Adrenal gland (tissue), 5 donors: ENCODE measurements at regions not wholly inside any gene's neighbourhood (a gene's known extent, or its start where the extent isn't known, plus 50 kb on each side); places are given as distances from the start of the nearest gene placed in this dataset.

Experiments
- POLR2A ChIP-seq, 2 donors: fragments of 450-650 bp; IDR thresholded peaks; one replicate each; pipeline ENCODE4 v1.6.1; 2017; ENCODE audit warnings: antibody characterized with exemption in 2 of 2, mild to moderate bottlenecking in 2 of 2, moderate library complexity in 1 of 2
- TF ChIP-seq, protein P1 (sequence below), 6 experiments: fragments of 450-650 bp in 4 of 6; fragments of 200-600 bp in 2 of 6; sonication (generic) in 1 of 6; IDR thresholded peaks; 1 replicate in 5 of 6; 2 replicates in 1 of 6; pipeline versions ENCODE4 v1.5.1 to v1.8.0; 2016 to 2021; ENCODE audit warnings: antibody characterized with exemption in 6 of 6, mild to moderate bottlenecking in 2 of 6, moderate library complexity in 1 of 6
- donor health status: DM: no; HTN: no; CAD: no.

DNA sequence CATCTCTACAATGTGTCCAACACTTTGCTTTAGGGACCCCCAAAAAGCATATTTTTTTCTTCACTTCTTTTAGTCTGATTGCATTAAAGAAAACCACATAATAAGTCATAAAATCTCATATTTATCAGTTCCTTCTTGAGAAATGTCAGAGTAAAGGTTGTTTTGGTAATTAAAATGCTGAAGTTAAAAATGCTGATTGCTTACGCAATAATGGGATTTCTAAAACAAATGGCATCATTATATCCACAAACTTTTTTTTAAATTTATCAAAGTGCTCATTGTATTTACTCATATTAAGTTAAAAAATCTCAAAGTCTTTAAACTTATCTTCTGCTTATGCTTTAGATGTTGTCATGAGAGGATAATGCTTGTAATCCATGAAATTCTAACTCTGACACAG is 737.2 kb upstream of the ARGLU1 start:
- TF ChIP-seq, protein P1, sequence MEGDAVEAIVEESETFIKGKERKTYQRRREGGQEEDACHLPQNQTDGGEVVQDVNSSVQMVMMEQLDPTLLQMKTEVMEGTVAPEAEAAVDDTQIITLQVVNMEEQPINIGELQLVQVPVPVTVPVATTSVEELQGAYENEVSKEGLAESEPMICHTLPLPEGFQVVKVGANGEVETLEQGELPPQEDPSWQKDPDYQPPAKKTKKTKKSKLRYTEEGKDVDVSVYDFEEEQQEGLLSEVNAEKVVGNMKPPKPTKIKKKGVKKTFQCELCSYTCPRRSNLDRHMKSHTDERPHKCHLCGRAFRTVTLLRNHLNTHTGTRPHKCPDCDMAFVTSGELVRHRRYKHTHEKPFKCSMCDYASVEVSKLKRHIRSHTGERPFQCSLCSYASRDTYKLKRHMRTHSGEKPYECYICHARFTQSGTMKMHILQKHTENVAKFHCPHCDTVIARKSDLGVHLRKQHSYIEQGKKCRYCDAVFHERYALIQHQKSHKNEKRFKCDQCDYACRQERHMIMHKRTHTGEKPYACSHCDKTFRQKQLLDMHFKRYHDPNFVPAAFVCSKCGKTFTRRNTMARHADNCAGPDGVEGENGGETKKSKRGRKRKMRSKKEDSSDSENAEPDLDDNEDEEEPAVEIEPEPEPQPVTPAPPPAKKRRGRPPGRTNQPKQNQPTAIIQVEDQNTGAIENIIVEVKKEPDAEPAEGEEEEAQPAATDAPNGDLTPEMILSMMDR (IDR thresholded peaks at IDR 0.05), result no peak
- TF ChIP-seq POLR2A (IDR thresholded peaks at IDR 0.05), result no peak
